Common myeloid progenitor, CD34-positive (primary cell): ENCODE measurements at regions not wholly inside any gene's neighbourhood (a gene's known extent, or its start where the extent isn't known, plus 50 kb on each side); places are given as distances from the start of the nearest gene placed in this dataset.
"Not testable (repeated sequence)": the region's sequence is repeated elsewhere in the genome, so short reads cannot be mapped to it uniquely, and the experiment has no call there.

Experiments
- CTCF ChIA-PET: fragments of 350-600 bp; sonication (Branson Sonifier 250); formaldehyde crosslinking; loops from one replicate; lab custom pipeline; 2021; ENCODE audit warnings: antibody characterized with exemption; lab: Charles Lee
- POLR2A ChIA-PET: fragments of 350-600 bp; sonication (Branson Sonifier 250); formaldehyde crosslinking; loops from one replicate; lab custom pipeline; 2021; ENCODE audit warnings: antibody characterized with exemption; lab: Charles Lee
- DNase-seq, 3 donors: peaks; one replicate each; pipeline versions ENCODE4 v3.0.0 to v3.0.0-alpha.2; 2013
- H3K27ac ChIP-seq, 2 experiments: 1 replicate in 1 of 2; 2 replicates in 1 of 2; pipeline ENCODE4 v1.7.0; 2013; ENCODE audit warnings: inconsistent platforms in 2 of 2, low read length in 2 of 2, mild to moderate bottlenecking in 2 of 2, low read depth in 1 of 2, moderate library complexity in 1 of 2; ENCODE audit not compliant: severe bottlenecking in 2 of 2, insufficient read depth in 1 of 2, poor library complexity in 1 of 2
- H3K27me3 ChIP-seq, 5 experiments: replicated peaks in 2 of 5; 1 replicate in 3 of 5; 2 replicates in 2 of 5; pipeline versions ENCODE4 v1.6.1 to v1.7.0; 2013; ENCODE audit warnings: low read length in 4 of 5, mild to moderate bottlenecking in 2 of 5, moderate library complexity in 2 of 5, inconsistent platforms in 1 of 5; ENCODE audit not compliant: insufficient read depth in 5 of 5, control insufficient read depth in 4 of 5
- H3K36me3 ChIP-seq, 4 experiments: 1 replicate in 2 of 4; 2 replicates in 2 of 4; pipeline versions ENCODE4 v1.6.1 to v1.7.0; 2013; ENCODE audit warnings: low read length in 3 of 4, control low read depth in 1 of 4, mild to moderate bottlenecking in 1 of 4; ENCODE audit not compliant: control insufficient read depth in 4 of 4, insufficient read depth in 4 of 4
- H3K4me1 ChIP-seq, 4 experiments: 1 replicate in 3 of 4; 2 replicates in 1 of 4; pipeline versions ENCODE4 v1.6.1 to v1.7.1; 2013; ENCODE audit warnings: low read length in 3 of 4, mild to moderate bottlenecking in 3 of 4, control low read depth in 1 of 4, inconsistent platforms in 1 of 4, moderate library complexity in 1 of 4; ENCODE audit not compliant: control insufficient read depth in 4 of 4, insufficient read depth in 4 of 4; ENCODE audit errors: control extremely low read depth in 1 of 4
- H3K4me3 ChIP-seq, 7 experiments: 1 replicate in 4 of 7; 2 replicates in 3 of 7; pipeline versions ENCODE4 v1.5.1 to v1.7.0; 2013; ENCODE audit warnings: mild to moderate bottlenecking in 7 of 7, low read length in 6 of 7, moderate library complexity in 6 of 7, inconsistent platforms in 2 of 7, low read depth in 2 of 7, control low read depth in 1 of 7; ENCODE audit not compliant: insufficient read depth in 4 of 7, control insufficient read depth in 1 of 7; ENCODE audit errors: extremely low read depth in 1 of 7
- H3K9me3 ChIP-seq, 5 experiments: 1 replicate in 4 of 5; 2 replicates in 1 of 5; pipeline versions ENCODE4 v1.6.1 to v1.7.1; 2013; ENCODE audit warnings: low read length in 4 of 5, mild to moderate bottlenecking in 2 of 5, inconsistent platforms in 1 of 5, low read depth in 1 of 5, moderate library complexity in 1 of 5; ENCODE audit not compliant: control insufficient read depth in 4 of 5, insufficient read depth in 2 of 5; ENCODE audit errors: control extremely low read depth in 1 of 5
- WGBS: methylation state at CpG from one replicate; pipeline ENCODE4 v1.1.5; 2013; ENCODE audit not compliant: insufficient coverage; 5-methylcytosine and 5-hydroxymethylcytosine counted together

DNA sequence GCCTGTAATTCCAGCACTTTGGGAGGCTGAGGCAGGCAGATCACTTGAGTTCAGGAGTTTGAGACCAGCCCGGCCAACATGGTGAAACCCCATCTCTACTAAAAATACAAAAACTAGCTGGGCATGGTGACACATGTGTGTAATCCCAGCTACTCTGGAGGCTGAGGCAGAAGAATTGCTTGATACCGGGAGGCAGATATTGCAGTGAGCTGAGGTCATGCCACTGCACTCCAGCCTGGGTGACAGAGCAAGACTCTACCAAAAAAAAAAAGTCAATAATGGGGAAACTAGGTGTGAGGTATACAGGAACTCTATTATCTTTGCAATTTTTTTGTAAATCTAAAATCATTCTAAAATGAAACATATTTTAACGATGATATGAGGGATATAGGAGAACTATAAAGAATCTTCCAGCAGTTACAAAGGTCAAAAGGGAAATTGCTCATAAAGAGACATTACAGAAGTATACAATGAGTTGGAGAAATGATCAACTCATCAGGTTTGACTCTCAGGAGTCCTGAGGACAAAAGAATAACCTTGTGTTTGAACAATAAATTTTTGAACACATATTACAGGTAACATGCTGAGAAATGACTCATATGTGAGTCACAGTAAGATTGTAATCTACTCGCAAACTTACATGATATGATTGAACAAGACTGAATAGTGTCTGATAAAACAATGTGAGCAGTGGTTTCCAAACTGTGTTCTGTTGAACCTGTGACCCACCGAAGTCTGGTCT is 272.6 kb downstream of the FGFR2 start:
- H3K27ac ChIP-seq, result no peak overlapping the region
- DNase-seq, result peak in 1 of 3 donors; percentile 11
- H3K9me3 ChIP-seq, result no peaks in the 10 kb centered on the region
- no peaks in the 10 kb centered on the region for H3K4me1 ChIP-seq
- CTCF ChIA-PET, result no interaction called here
- no peak overlapping the region for H3K4me3 ChIP-seq
- 100% methylated on average over 1 of the region's 5 CpGs for WGBS
- POLR2A ChIA-PET, result no interaction called here
- no peaks in the 10 kb centered on the region for H3K36me3 ChIP-seq
- peaks cover 0 to 4% (median 0%) of the 10 kb centered on the region in 5 experiments for H3K27me3 ChIP-seq

DNA sequence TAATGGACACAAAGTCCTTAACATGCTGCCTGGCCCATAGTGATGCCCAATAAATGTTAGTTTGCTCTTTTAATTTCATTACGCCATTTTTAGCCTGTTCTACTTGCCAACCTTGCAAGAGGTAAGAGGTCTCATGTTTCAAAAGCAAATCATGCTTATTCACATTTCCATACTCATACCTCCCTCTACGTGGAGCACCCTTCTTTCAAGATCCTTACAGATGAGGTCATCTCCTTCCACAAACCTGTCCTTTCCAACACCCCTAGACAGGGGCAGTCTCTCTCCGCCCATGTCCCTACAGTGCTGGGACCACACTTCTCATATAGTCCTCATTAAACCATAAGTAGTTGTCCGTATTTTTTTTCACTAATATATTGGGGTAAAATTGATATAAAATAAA is 271.3 kb downstream of the FGFR2 start:
- no peak for DNase-seq
- Histone ChIP-seq H3K9me3 (no peaks in the 10 kb centered on the region), H3K4me3 (no peak overlapping the region), H3K4me1 (no peaks in the 10 kb centered on the region), H3K27me3 (peaks cover 0 to 4% (median 0%) of the 10 kb centered on the region in 5 experiments), H3K27ac (no peak overlapping the region), H3K36me3 (no peaks in the 10 kb centered on the region)
- ChIA-PET CTCF (no interaction called here), POLR2A (no interaction called here)
- WGBS, result 100% methylated on average over 1 of the region's 4 CpGs

DNA sequence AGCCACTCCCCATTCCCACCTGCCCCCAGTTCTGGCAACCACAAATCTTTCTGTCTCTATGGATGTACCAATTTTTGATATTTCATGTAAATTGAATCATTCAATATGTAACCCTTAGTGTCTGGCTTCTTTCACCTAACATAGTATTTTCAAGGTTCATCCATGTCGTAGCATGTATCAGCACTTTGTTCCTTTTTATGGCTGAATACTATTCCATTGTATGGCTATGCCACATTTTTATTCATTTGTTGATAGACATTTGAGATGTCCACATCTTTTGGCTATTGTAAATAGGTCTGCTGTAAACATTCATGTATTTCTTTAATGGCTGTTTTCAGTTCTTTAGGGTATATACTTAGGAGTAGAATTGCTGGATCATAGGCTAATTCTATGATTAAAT is 270.5 kb downstream of the FGFR2 start:
- DNase-seq, result no peak
- H3K9me3 ChIP-seq, result no peaks in the 10 kb centered on the region
- H3K36me3 ChIP-seq, result no peaks in the 10 kb centered on the region
- POLR2A ChIA-PET, result no interaction called here
- no peak overlapping the region for H3K27ac ChIP-seq
- no CpG with 5 or more reads among the region's 1 CpG for WGBS
- H3K4me3 ChIP-seq, result no peak overlapping the region
- no peaks in the 10 kb centered on the region for H3K4me1 ChIP-seq
- H3K27me3 ChIP-seq, result peaks cover 0 to 4% (median 0%) of the 10 kb centered on the region in 5 experiments
- CTCF ChIA-PET, result no interaction called here

DNA sequence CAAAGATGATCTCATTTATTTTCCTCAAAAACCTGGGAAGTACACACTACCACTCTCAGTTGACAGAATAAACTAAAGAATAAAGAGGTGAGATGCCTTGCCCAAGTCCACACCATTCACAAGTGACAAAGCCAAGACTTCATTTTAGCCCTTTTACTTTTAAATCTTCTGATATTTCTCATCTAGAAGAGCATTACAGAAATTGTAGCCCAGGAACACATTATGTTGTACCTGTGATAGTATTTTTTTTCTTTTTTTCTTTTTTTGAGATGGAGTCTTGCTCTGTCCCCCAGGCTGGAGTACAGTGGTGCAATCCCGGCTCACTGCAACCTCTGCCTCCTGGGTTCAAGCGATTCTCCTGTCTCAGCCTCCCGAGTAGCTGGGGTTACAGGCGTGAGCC is 268.6 kb downstream of the FGFR2 start:
- 100% methylated on average over 4 of the region's 4 CpGs for WGBS
- CTCF ChIA-PET, H3K36me3 ChIP-seq, H3K27ac ChIP-seq, H3K4me1 ChIP-seq, DNase-seq, H3K27me3 ChIP-seq, POLR2A ChIA-PET, H3K4me3 ChIP-seq, H3K9me3 ChIP-seq: not testable (repeated sequence)

DNA sequence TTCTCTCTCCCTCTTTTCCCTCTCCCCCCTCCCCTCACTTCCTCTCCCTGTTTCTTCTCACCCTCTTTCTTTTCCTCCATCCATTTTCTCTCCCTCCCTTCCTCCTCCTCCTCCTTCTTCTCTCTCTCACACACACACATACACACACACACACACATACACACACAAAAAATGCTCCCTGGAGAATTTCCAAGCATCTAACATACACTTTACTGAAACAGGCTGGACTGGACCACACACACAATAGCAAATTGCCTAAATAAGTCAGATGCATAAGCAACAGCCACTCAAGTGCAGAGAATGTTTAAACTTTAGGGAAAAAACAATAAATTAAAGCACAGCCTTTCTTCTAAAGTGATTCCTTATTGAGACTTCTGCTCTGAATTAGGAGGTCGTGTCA is 267.7 kb downstream of the FGFR2 start:
- 88% methylated on average over 1 of the region's 1 CpG for WGBS
- Histone ChIP-seq H3K4me1 (no peaks in the 10 kb centered on the region), H3K4me3 (no peak overlapping the region), H3K9me3 (no peaks in the 10 kb centered on the region), H3K27ac (no peak overlapping the region), H3K36me3 (no peaks in the 10 kb centered on the region), H3K27me3 (no peaks in the 10 kb centered on the region)
- DNase-seq, result no peak
- CTCF ChIA-PET, result no interaction called here
- POLR2A ChIA-PET, result no interaction called here

DNA sequence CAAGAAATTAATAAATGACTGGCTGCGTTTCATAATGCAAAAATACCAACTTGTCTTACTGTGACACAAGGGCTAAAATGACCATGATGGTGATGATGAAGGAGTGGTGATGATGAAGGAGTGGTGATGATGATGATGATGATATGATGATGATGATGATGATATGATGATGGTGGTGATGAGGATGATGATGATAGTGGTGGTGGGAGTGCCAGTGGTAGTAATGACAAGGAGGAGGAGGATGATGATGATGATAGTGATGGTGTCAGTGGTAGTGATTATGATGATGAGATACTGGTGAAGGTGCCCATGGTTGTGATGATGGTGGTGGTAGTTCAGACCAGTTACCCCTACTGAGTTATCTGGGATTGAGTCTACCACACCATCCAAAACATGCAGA is 265.9 kb downstream of the FGFR2 start:
- no CpG with 5 or more reads among the region's 1 CpG for WGBS
- ChIA-PET POLR2A (no interaction called here), CTCF (no interaction called here)
- H3K4me3 ChIP-seq, result no peak overlapping the region
- no peaks in the 10 kb centered on the region for H3K36me3 ChIP-seq
- no peak for DNase-seq
- H3K27me3 ChIP-seq, result no peaks in the 10 kb centered on the region
- no peak overlapping the region for H3K27ac ChIP-seq
- H3K4me1 ChIP-seq, result no peaks in the 10 kb centered on the region
- H3K9me3 ChIP-seq, result no peaks in the 10 kb centered on the region

DNA sequence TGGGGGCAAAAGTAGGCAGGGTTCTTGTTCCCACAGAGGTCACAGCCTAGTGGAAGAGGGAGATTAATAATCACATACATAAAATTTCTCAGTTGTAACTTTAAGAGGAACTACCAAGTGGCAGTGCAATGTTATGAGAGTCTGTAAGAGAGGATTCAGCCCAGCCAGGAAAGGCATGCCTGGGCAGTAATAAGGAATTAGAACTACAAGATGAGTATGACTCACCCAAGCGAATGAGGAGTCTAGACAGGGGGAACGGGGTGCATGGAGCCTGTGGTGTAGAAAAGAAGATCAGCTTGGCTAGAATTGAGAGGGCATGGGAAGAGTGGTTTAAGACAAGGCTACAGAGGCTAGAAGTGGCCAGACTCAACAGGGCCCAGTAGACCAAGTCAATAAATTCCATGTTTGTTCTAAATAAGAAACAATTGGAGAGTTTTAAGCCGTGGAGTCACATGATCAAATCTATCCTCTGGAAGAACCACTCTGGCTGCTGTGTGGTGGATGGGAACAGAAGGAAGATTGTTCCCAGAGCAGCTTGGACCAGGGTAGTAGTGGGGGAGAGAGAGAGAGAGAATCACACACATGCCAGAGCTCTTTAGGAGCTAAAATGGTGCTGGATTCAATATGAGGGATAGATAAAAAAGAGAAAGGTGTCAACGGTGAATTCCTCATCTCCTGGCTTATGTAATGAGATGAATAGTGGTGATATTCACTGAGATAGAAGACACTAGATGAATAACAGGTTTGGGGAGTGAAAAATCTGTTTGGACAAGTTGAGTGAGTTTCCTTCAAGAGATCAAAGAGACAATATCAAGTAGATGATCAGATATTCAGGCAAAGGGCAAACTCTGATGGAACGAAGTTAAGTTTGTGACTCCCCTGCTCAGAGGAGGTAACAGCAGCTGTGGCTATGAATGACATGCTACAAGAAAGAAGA is 265.1 kb downstream of the FGFR2 start:
- Histone ChIP-seq H3K27me3 (no peaks in the 10 kb centered on the region), H3K4me3 (no peak overlapping the region), H3K27ac (no peak overlapping the region), H3K9me3 (no peaks in the 10 kb centered on the region), H3K36me3 (no peaks in the 10 kb centered on the region), H3K4me1 (no peaks in the 10 kb centered on the region)
- CTCF ChIA-PET, result no interaction called here
- DNase-seq, result no peak
- POLR2A ChIA-PET, result no interaction called here
- 88% methylated on average over 4 of the region's 5 CpGs for WGBS
